ENCODE measurements at regions not wholly inside any gene's neighbourhood (a gene's known extent, or its start where the extent isn't known, plus 50 kb on each side); places are given as distances from the start of the nearest gene placed in this dataset.

DNA sequence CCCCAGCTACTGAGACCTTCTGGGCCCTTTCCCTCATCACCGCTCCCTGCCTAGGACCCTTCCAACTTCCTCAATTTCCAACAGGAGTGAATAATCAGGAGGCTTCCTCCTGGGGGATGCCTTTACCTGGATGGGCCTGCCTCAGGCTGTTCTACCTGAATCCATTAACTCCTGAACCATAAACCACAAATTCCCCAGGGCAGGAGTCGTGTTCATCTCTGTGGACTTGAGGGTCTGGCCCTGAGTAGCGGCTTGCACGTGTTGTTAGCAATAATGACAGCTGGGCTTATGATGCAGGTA is 105.1 kb upstream of the GPR26 start:
- TF ChIP-seq, protein P1, sequence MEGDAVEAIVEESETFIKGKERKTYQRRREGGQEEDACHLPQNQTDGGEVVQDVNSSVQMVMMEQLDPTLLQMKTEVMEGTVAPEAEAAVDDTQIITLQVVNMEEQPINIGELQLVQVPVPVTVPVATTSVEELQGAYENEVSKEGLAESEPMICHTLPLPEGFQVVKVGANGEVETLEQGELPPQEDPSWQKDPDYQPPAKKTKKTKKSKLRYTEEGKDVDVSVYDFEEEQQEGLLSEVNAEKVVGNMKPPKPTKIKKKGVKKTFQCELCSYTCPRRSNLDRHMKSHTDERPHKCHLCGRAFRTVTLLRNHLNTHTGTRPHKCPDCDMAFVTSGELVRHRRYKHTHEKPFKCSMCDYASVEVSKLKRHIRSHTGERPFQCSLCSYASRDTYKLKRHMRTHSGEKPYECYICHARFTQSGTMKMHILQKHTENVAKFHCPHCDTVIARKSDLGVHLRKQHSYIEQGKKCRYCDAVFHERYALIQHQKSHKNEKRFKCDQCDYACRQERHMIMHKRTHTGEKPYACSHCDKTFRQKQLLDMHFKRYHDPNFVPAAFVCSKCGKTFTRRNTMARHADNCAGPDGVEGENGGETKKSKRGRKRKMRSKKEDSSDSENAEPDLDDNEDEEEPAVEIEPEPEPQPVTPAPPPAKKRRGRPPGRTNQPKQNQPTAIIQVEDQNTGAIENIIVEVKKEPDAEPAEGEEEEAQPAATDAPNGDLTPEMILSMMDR (IDR thresholded peaks at IDR 0.05) = no peak
- TF ChIP-seq POLR2A (IDR thresholded peaks at IDR 0.05) = no peak
- TF ChIP-seq POLR2AphosphoS5 (IDR thresholded peaks at IDR 0.05) = no peak
- TF ChIP-seq EP300 (IDR thresholded peaks at IDR 0.05) = no peak

All from sigmoid colon (tissue), 4 donors.